Prostate gland (tissue), 2 donors: ENCODE measurements at regions not wholly inside any gene's neighbourhood (a gene's known extent, or its start where the extent isn't known, plus 50 kb on each side); places are given as distances from the start of the nearest gene placed in this dataset.

ENCODE experiments used
- CTCF ChIP-seq, 4 experiments: fragments of 200-600 bp in 2 of 4; fragments of 450-650 bp in 2 of 4; sonication (generic) in 2 of 4; IDR thresholded peaks; 1 replicate in 3 of 4; 2 replicates in 1 of 4; pipeline ENCODE4 v1.5.1; 2016 to 2019; ENCODE audit warnings: antibody characterized with exemption in 4 of 4, mild to moderate bottlenecking in 2 of 4, moderate library complexity in 2 of 4
- POLR2AphosphoS5 ChIP-seq: sonication (generic); formaldehyde crosslinking; IDR thresholded peaks from one replicate; pipeline ENCODE4 v1.6.1; 2017; ENCODE audit warnings: antibody characterized with exemption

- TF ChIP-seq POLR2AphosphoS5 (no peak), CTCF (IDR thresholded peaks at IDR 0.05) (no peak)
Observed at GRCh38 chr13:73929287-73929932, 204.8 kb downstream of the KLF12 start.
